ENCODE measurements at regions not wholly inside any gene's neighbourhood (a gene's known extent, or its start where the extent isn't known, plus 50 kb on each side); places are given as distances from the start of the nearest gene placed in this dataset.

DNA sequence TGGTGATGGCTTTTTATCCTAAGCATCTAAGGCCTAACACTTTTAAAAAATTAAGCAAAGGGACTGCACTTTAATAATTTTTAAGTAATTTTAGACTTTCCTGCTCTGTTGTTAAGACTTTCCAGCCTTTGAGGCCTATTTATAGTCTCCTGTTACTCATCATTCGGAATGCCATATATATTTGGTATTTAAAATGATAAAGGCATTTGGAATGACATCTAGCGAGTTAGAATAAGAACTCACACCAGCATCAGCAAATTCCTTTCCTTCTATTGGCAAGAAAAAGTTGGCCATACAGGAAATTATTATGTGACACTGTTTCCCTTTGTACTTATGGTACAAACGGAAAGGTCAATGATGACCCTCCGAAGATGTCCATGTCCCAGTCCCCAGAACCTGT, 88.1 kb upstream of the STMND1 start:
- Mint-ChIP-seq H3K27me3 (ENCODE audit: unreplicated experiment) (no peaks in the 10 kb centered on the region), H3K36me3 (ENCODE audit: unreplicated experiment) (no peaks in the 10 kb centered on the region), H3K9me3 (ENCODE audit: unreplicated experiment) (no peaks in the 10 kb centered on the region), H3K4me3 (ENCODE audit: unreplicated experiment) (no peak overlapping the region), H3K4me1 (ENCODE audit: unreplicated experiment) (peaks cover 9% of the 10 kb centered on the region), H3K27ac (ENCODE audit: unreplicated experiment) (no peak overlapping the region)
- TF ChIP-seq, protein P1, sequence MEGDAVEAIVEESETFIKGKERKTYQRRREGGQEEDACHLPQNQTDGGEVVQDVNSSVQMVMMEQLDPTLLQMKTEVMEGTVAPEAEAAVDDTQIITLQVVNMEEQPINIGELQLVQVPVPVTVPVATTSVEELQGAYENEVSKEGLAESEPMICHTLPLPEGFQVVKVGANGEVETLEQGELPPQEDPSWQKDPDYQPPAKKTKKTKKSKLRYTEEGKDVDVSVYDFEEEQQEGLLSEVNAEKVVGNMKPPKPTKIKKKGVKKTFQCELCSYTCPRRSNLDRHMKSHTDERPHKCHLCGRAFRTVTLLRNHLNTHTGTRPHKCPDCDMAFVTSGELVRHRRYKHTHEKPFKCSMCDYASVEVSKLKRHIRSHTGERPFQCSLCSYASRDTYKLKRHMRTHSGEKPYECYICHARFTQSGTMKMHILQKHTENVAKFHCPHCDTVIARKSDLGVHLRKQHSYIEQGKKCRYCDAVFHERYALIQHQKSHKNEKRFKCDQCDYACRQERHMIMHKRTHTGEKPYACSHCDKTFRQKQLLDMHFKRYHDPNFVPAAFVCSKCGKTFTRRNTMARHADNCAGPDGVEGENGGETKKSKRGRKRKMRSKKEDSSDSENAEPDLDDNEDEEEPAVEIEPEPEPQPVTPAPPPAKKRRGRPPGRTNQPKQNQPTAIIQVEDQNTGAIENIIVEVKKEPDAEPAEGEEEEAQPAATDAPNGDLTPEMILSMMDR (IDR thresholded peaks at IDR 0.05), result no peak
- DNase-seq (ENCODE audit: extremely low spot score, unreplicated experiment), result no peak

DNA sequence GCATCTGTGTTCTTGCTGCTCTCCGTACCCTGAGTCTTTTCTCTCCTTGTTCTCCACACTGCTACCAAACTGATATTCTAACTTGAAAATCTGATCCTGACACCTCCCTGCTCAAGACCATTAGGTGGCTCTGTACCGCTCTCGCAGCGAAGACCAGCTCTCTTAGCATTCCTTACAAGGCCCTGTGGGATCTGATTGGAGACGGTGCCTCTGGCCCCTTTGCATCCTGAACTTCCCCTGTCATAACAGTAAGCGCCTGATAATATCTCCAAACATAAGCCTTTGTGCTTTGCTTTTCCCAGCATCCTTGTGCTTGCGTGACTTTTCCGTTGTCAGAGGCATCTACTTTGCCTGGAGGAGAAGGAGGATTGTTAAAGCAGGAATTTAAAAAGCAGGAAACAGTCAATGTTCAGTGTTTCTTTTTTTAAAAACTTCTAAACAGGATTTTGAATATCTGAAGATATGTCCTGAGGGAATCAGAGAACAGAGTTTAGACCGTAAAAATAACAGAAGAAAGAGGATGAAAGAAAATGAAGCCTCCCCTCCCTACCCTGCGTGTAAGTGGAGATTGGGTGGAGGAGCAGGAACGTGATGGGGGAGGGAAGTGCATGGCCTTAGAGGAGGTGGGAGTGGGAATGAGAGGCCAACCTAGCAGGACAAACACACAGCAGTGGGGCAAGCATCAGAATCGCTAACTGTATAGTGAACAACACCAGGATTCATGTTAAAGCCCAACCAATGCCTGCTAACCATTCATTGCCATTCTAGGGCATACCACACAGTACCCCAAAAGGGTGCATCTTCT, 89.2 kb upstream of the STMND1 start:
- DNase-seq (ENCODE audit: extremely low spot score, unreplicated experiment), result no peak
- Mint-ChIP-seq H3K36me3 (ENCODE audit: unreplicated experiment) (no peaks in the 10 kb centered on the region), H3K27ac (ENCODE audit: unreplicated experiment) (no peak overlapping the region), H3K4me1 (ENCODE audit: unreplicated experiment) (peaks cover 9% of the 10 kb centered on the region), H3K9me3 (ENCODE audit: unreplicated experiment) (peaks cover 8% of the 10 kb centered on the region), H3K27me3 (ENCODE audit: unreplicated experiment) (no peaks in the 10 kb centered on the region), H3K4me3 (ENCODE audit: unreplicated experiment) (no peak overlapping the region)
- TF ChIP-seq, protein P1 (IDR thresholded peaks at IDR 0.05), result peak; percentile 55

GRCh38 chr6:17011985-17012384, 89.9 kb upstream of the STMND1 start:
- Mint-ChIP-seq H3K36me3 (ENCODE audit: unreplicated experiment) (no peaks in the 10 kb centered on the region), H3K4me1 (ENCODE audit: unreplicated experiment) (peaks cover 9% of the 10 kb centered on the region)

DNA sequence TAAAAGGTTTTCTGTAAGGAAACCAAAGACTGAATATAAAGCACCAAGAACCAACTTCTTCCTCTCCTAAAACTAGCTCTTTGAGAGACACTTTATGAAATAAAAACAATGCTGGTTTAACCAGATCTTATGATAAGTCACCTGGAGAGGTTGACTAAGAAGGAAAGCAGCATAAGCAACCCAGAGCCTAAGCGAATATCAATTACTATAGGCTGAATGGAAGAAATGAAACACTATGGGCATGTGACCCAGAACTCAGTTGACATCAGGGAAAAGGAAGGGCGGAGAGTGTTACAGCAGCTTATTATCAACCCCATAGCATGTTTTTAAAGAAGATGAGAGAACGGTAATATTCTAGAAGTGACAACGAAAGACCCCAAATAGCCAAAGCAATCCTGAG, 94.1 kb upstream of the STMND1 start:
- TF ChIP-seq, protein P1 (IDR thresholded peaks at IDR 0.05), result no peak
- H3K27me3 Mint-ChIP-seq (ENCODE audit: unreplicated experiment), result no peaks in the 10 kb centered on the region
- no peak overlapping the region for H3K4me3 Mint-ChIP-seq (ENCODE audit: unreplicated experiment)
- H3K36me3 Mint-ChIP-seq (ENCODE audit: unreplicated experiment), result no peaks in the 10 kb centered on the region
- peaks cover 9% of the 10 kb centered on the region for H3K9me3 Mint-ChIP-seq (ENCODE audit: unreplicated experiment)
- H3K4me1 Mint-ChIP-seq (ENCODE audit: unreplicated experiment), result no peaks in the 10 kb centered on the region
- no peak overlapping the region for H3K27ac Mint-ChIP-seq (ENCODE audit: unreplicated experiment)
- no peak for DNase-seq (ENCODE audit: extremely low spot score, unreplicated experiment)

More at GRCh38 chr6:17011985-17012384, 89.9 kb upstream of the STMND1 start:
- H3K4me3 Mint-ChIP-seq (ENCODE audit: unreplicated experiment), result no peak overlapping the region
- peaks cover 9% of the 10 kb centered on the region for H3K9me3 Mint-ChIP-seq (ENCODE audit: unreplicated experiment)
- H3K27me3 Mint-ChIP-seq (ENCODE audit: unreplicated experiment), result no peaks in the 10 kb centered on the region
- H3K27ac Mint-ChIP-seq (ENCODE audit: unreplicated experiment), result no peak overlapping the region
- DNase-seq (ENCODE audit: extremely low spot score, unreplicated experiment), result no peak
- TF ChIP-seq, protein P1 (IDR thresholded peaks at IDR 0.05), result no peak

DNA sequence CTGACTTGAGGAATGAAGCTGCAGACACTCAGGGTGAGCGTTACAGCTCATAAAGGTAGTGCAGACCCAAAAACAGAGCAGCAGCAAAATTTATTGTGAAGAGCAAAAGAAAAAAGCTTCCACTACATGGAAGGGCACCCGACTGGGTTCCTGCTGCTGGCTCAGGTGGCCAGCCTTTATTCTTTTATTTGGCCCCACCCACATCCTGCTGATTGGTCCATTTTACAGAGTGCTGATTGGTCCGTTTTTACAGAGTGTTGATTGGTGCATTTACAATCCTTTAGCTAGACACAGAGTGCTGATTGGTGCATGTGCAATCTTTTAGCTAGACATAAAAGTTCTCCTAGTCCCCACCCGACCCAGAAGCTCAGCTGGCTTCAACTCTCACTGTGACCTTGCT, 95.3 kb upstream of the STMND1 start:
- TF ChIP-seq, protein P1 (IDR thresholded peaks at IDR 0.05), result no peak
- H3K27ac Mint-ChIP-seq (ENCODE audit: unreplicated experiment), result no peak overlapping the region
- no peak overlapping the region for H3K4me3 Mint-ChIP-seq (ENCODE audit: unreplicated experiment)
- H3K36me3 Mint-ChIP-seq (ENCODE audit: unreplicated experiment), result no peaks in the 10 kb centered on the region
- no peak for DNase-seq (ENCODE audit: extremely low spot score, unreplicated experiment)
- H3K27me3 Mint-ChIP-seq (ENCODE audit: unreplicated experiment), result no peaks in the 10 kb centered on the region
- peaks cover 9% of the 10 kb centered on the region for H3K9me3 Mint-ChIP-seq (ENCODE audit: unreplicated experiment)
- no peaks in the 10 kb centered on the region for H3K4me1 Mint-ChIP-seq (ENCODE audit: unreplicated experiment)
